IMR-90 (cell line): ENCODE measurements at regions not wholly inside any gene's neighbourhood (a gene's known extent, or its start where the extent isn't known, plus 50 kb on each side); places are given as distances from the start of the nearest gene placed in this dataset.

ENCODE experiments used
- ATAC-seq: fragments of 200-7000 bp; cut with Tn5 transposase; 2 replicates; pipeline ENCODE4 v1.9.1; 2020; ENCODE audit warnings: low read depth, mild to moderate bottlenecking, moderate library complexity
- BruUV-seq: library from RNA; stranded (reverse); fragments of 400-500 nt; replicated peaks from 2 replicates; lab custom pipeline; 2021; lab: Mats Ljungman, UMichigan
- CTCF ChIA-PET: fragments of 300-600 bp; formaldehyde crosslinking; extraction: SDS; loops from one replicate; lab custom pipeline; 2021; ENCODE audit warnings: antibody characterized with exemption; lab: Yijun Ruan, JAX
- POLR2A ChIA-PET: fragments of 300-600 bp; sonication (Branson Sonifier 250); formaldehyde crosslinking; loops from one replicate; lab custom pipeline; 2022; ENCODE audit warnings: antibody characterized with exemption; ENCODE audit not compliant: unreplicated experiment; lab: Charles Lee
- DNase-seq: peaks from one replicate; pipeline ENCODE4 v3.0.0; 2013
- H2AFZ ChIP-seq: replicated peaks from 2 replicates; pipeline ENCODE3; 2013; ENCODE audit warnings: low read length, mild to moderate bottlenecking; ENCODE audit not compliant: poor library complexity
- H2AK5ac ChIP-seq: 2 replicates; pipeline ENCODE4 v1.6.1; 2013; ENCODE audit warnings: low read depth, low read length, inconsistent platforms
- H2AK9ac ChIP-seq: replicated peaks from 2 replicates; pipeline ENCODE3; 2013; ENCODE audit warnings: mild to moderate bottlenecking, low read depth, low read length, moderate library complexity; ENCODE audit not compliant: poor library complexity
- H2BK120ac ChIP-seq: 2 replicates; pipeline ENCODE4 v1.6.1; 2013; ENCODE audit warnings: low read depth, low read length, inconsistent platforms
- H2BK15ac ChIP-seq: 3 replicates; pipeline ENCODE4 v1.6.1; 2013; ENCODE audit warnings: low read depth, low read length, inconsistent platforms
- H2BK20ac ChIP-seq: 2 replicates; pipeline ENCODE4 v1.6.1; 2013; ENCODE audit warnings: low read depth, mild to moderate bottlenecking, inconsistent platforms, low read length, moderate library complexity
- H2BK5ac ChIP-seq: 2 replicates; pipeline ENCODE4 v1.6.1; 2013; ENCODE audit warnings: mild to moderate bottlenecking, low read depth, low read length, inconsistent platforms; ENCODE audit not compliant: poor library complexity, severe bottlenecking
- H3K14ac ChIP-seq: replicated peaks from 2 replicates; pipeline ENCODE4 v1.6.1; 2013; ENCODE audit warnings: low read depth, low read length, inconsistent platforms
- H3K18ac ChIP-seq: 2 replicates; pipeline ENCODE4 v1.6.1; 2013; ENCODE audit warnings: low read depth, low read length, control low read depth
- H3K23ac ChIP-seq: 2 replicates; pipeline ENCODE4 v1.6.1; 2013; ENCODE audit warnings: low read depth, low read length, inconsistent platforms
- H3K27ac ChIP-seq: 2 replicates; pipeline ENCODE4 v1.5.1; 2013; ENCODE audit warnings: mild to moderate bottlenecking, control low read depth, low read length; ENCODE audit not compliant: insufficient read depth
- H3K27me3 ChIP-seq: 2 replicates; pipeline ENCODE4 v1.6.1; 2013; ENCODE audit warnings: low read length; ENCODE audit not compliant: control insufficient read depth, insufficient read depth
- H3K36me3 ChIP-seq: 2 replicates; pipeline ENCODE4 v1.6.1; 2013; ENCODE audit warnings: low read length, mixed read lengths; ENCODE audit not compliant: control insufficient read depth, insufficient read depth
- H3K4ac ChIP-seq: 2 replicates; pipeline ENCODE4 v1.6.1; 2013; ENCODE audit warnings: low read depth, low read length, inconsistent platforms
- H3K4me1 ChIP-seq: 2 replicates; pipeline ENCODE4 v1.6.1; 2013; ENCODE audit warnings: low read length, mixed read lengths; ENCODE audit not compliant: control insufficient read depth, insufficient read depth
- H3K4me2 ChIP-seq: 2 replicates; pipeline ENCODE4 v1.6.1; 2013; ENCODE audit warnings: low read depth, mild to moderate bottlenecking, control low read depth, low read length, moderate library complexity
- H3K4me3 ChIP-seq: 2 replicates; pipeline ENCODE4 v1.5.1; 2013; ENCODE audit warnings: low read depth, mild to moderate bottlenecking, control low read depth, low read length, moderate library complexity; ENCODE audit not compliant: insufficient read depth
- H3K56ac ChIP-seq: 2 replicates; pipeline ENCODE4 v1.6.1; 2013; ENCODE audit warnings: low read length, inconsistent platforms; ENCODE audit not compliant: insufficient read depth; ENCODE audit errors: extremely low read depth
- H3K79me1 ChIP-seq, 2 experiments: 2 replicates each; pipeline ENCODE4 v1.6.1; 2013; ENCODE audit warnings: low read length in 2 of 2, inconsistent platforms in 1 of 2, low read depth in 1 of 2
- H3K9ac ChIP-seq: 2 replicates; pipeline ENCODE4 v1.6.1; 2013; ENCODE audit warnings: low read depth, low read length, control low read depth
- H3K9me1 ChIP-seq: 2 replicates; pipeline ENCODE4 v1.6.1; 2013; ENCODE audit warnings: low read length, inconsistent platforms; ENCODE audit not compliant: insufficient read depth
- H3K9me3 ChIP-seq: 2 replicates; pipeline ENCODE4 v1.6.1; 2013; ENCODE audit warnings: low read length; ENCODE audit not compliant: control insufficient read depth, insufficient read depth
- H4K20me1 ChIP-seq: 2 replicates; pipeline ENCODE4 v1.6.1; 2013; ENCODE audit warnings: low read length, inconsistent platforms; ENCODE audit not compliant: insufficient read depth
- H4K5ac ChIP-seq: 2 replicates; pipeline ENCODE4 v1.6.1; 2013; ENCODE audit warnings: mild to moderate bottlenecking, low read depth, low read length, control low read depth
- H4K8ac ChIP-seq, 2 experiments: 2 replicates each; pipeline ENCODE4 v1.6.1; 2013; ENCODE audit warnings: low read depth in 2 of 2, low read length in 2 of 2, control low read depth in 1 of 2, inconsistent platforms in 1 of 2
- H4K91ac ChIP-seq: 2 replicates; pipeline ENCODE4 v1.6.1; 2013; ENCODE audit warnings: low read depth, low read length, inconsistent platforms; ENCODE audit not compliant: insufficient read depth
- BHLHE40 ChIP-seq: fragments of 150-350 bp; IDR thresholded peaks from 2 replicates; pipeline ENCODE4 v1.6.1; 2016; ENCODE audit warnings: mild to moderate bottlenecking, low read depth, low read length
- CEBPB ChIP-seq: IDR thresholded peaks from 2 replicates; pipeline ENCODE4 v1.6.1; 2012; ENCODE audit warnings: low read depth, low read length, improper control_type of control experiment
- CHD1 ChIP-seq: IDR thresholded peaks from 2 replicates; pipeline ENCODE4 v1.6.1; 2012; ENCODE audit warnings: low read depth, low read length, improper control_type of control experiment
- FOS ChIP-seq: fragments of 150-350 bp; IDR thresholded peaks from 2 replicates; pipeline ENCODE4 v1.6.1; 2016; ENCODE audit warnings: low read depth, low read length
- MAZ ChIP-seq: IDR thresholded peaks from 2 replicates; pipeline ENCODE4 v1.6.1; 2012; ENCODE audit warnings: low read depth, mild to moderate bottlenecking, low read length, improper control_type of control experiment, moderate library complexity, borderline replicate concordance
- MXI1 ChIP-seq: IDR thresholded peaks from 2 replicates; pipeline ENCODE4 v1.6.1; 2012; ENCODE audit warnings: low read depth, mild to moderate bottlenecking, low read length, moderate library complexity, borderline replicate concordance
- NFE2L2 ChIP-seq: fragments of 150-350 bp; IDR thresholded peaks from 2 replicates; pipeline ENCODE4 v1.6.1; 2016; ENCODE audit warnings: low read depth, mild to moderate bottlenecking, low read length
- POLR2A ChIP-seq: IDR thresholded peaks from 2 replicates; pipeline ENCODE4 v1.6.1; 2012; ENCODE audit warnings: mild to moderate bottlenecking, low read depth, low read length
- RAD21 ChIP-seq: IDR thresholded peaks from 2 replicates; pipeline ENCODE4 v1.6.1; 2012; ENCODE audit warnings: low read length, improper control_type of control experiment
- RCOR1 ChIP-seq: IDR thresholded peaks from 2 replicates; pipeline ENCODE4 v1.6.1; 2012; ENCODE audit warnings: mild to moderate bottlenecking, low read length, improper control_type of control experiment; ENCODE audit not compliant: insufficient replicate concordance
- RFX5 ChIP-seq: IDR thresholded peaks from 2 replicates; pipeline ENCODE4 v1.8.0; 2012; ENCODE audit warnings: low read depth, mild to moderate bottlenecking, low read length, moderate library complexity
- SMC3 ChIP-seq: fragments of 150-350 bp; IDR thresholded peaks from 2 replicates; pipeline ENCODE4 v1.6.1; 2016; ENCODE audit warnings: low read depth, mild to moderate bottlenecking, antibody characterized with exemption, low read length, moderate library complexity
- dilution Hi-C: fragments of 300-500 bp; cut with HindIII; formaldehyde crosslinking; loops from one replicate; pipeline ENCODE4 v1.14.3; 2018; ENCODE audit warnings: low sequenced_read_pairs; ENCODE audit not compliant: unreplicated experiment
- in situ Hi-C: fragments of 300-500 bp; cut with MboI; formaldehyde crosslinking; loops from 3 replicates; pipeline ENCODE4 v1.14.3; 2019; ENCODE audit warnings: low sequenced_read_pairs, inconsistent platforms, mixed read lengths
- intact Hi-C: fragments of 100-400 bp; cut with micrococcal nuclease; formaldehyde crosslinking; loops from 2 replicates; pipeline ENCODE4 v1.10.0; 2022
- TF ChIP-seq, protein P1 (sequence below): conservative IDR thresholded peaks from 2 replicates; pipeline ENCODE4 v1.5.1; 2012; ENCODE audit warnings: mild to moderate bottlenecking, low read depth, low read length, improper control_type of control experiment
- TF ChIP-seq, protein P2 (sequence below): fragments of 150-350 bp; IDR thresholded peaks from 2 replicates; pipeline ENCODE4 v1.6.1; 2016; ENCODE audit warnings: low read depth, mild to moderate bottlenecking, low read length, moderate library complexity, borderline replicate concordance

DNA sequence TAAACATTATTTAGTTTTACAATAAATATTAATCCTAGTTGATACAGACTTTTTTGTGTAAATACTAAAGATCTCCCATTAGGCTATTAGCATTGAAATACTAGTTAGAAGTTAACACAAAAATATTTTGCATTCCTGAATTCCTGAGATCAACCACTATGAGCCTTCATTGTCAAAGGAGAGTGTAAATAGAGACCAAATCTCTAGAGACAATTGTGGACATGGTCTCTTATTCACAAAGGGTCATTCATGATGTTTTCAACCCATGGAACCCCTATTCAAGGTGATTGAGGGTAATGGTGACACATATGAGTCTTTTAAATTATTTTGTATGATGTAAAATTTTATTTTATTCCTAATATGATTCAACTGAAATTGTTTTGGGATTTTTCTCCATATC is 1454.8 kb upstream of the LRRTM3 start:
- in situ Hi-C loops (no loop called here), dilution Hi-C loops (no loop called here), intact Hi-C loops (no loop called here)
- Histone ChIP-seq H2BK20ac (no peak overlapping the region), H3K4me2 (no peak overlapping the region), H2AFZ (no peak overlapping the region), H2BK5ac (no peak overlapping the region), H4K5ac (no peak overlapping the region), H3K23ac (no peak overlapping the region), H3K4me1 (no peaks in the 10 kb centered on the region), H3K4me3 (no peak overlapping the region), H3K18ac (no peak overlapping the region), H3K36me3 (no peaks in the 10 kb centered on the region), H4K91ac (no peak overlapping the region), H2BK15ac (no peak overlapping the region), H3K14ac (no peak overlapping the region), H3K4ac (no peak overlapping the region), H3K79me1 (no peaks in the 10 kb centered on the region), H2BK120ac (no peak overlapping the region), H3K9me3 (peaks cover 6% of the 10 kb centered on the region), H3K9ac (no peak overlapping the region), H3K9me1 (no peaks in the 10 kb centered on the region), H3K27ac (no peak overlapping the region), H3K56ac (no peak overlapping the region), H3K27me3 (no peaks in the 10 kb centered on the region), H2AK9ac (no peak overlapping the region), H4K20me1 (no peaks in the 10 kb centered on the region), H2AK5ac (no peak overlapping the region), H4K8ac (no peak overlapping the region)
- DNase-seq (no peak), ATAC-seq (no peak)
- no peak for TF ChIP-seq CHD1
- no peak for TF ChIP-seq CEBPB
- TF ChIP-seq NFE2L2: no peak
- TF ChIP-seq SMC3: no peak
- TF ChIP-seq, protein P1, sequence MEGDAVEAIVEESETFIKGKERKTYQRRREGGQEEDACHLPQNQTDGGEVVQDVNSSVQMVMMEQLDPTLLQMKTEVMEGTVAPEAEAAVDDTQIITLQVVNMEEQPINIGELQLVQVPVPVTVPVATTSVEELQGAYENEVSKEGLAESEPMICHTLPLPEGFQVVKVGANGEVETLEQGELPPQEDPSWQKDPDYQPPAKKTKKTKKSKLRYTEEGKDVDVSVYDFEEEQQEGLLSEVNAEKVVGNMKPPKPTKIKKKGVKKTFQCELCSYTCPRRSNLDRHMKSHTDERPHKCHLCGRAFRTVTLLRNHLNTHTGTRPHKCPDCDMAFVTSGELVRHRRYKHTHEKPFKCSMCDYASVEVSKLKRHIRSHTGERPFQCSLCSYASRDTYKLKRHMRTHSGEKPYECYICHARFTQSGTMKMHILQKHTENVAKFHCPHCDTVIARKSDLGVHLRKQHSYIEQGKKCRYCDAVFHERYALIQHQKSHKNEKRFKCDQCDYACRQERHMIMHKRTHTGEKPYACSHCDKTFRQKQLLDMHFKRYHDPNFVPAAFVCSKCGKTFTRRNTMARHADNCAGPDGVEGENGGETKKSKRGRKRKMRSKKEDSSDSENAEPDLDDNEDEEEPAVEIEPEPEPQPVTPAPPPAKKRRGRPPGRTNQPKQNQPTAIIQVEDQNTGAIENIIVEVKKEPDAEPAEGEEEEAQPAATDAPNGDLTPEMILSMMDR: no peak
- TF ChIP-seq, protein P2, sequence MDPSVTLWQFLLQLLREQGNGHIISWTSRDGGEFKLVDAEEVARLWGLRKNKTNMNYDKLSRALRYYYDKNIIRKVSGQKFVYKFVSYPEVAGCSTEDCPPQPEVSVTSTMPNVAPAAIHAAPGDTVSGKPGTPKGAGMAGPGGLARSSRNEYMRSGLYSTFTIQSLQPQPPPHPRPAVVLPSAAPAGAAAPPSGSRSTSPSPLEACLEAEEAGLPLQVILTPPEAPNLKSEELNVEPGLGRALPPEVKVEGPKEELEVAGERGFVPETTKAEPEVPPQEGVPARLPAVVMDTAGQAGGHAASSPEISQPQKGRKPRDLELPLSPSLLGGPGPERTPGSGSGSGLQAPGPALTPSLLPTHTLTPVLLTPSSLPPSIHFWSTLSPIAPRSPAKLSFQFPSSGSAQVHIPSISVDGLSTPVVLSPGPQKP: no peak
- no peak for TF ChIP-seq RFX5
- TF ChIP-seq RCOR1: no peak
- no peak for TF ChIP-seq FOS
- TF ChIP-seq MXI1: no peak
- TF ChIP-seq RAD21: no peak
- no peak for TF ChIP-seq BHLHE40
- no peak for TF ChIP-seq MAZ
- TF ChIP-seq POLR2A: no peak
- BruUV-seq: no TSS peak
- ChIA-PET POLR2A (no interaction called here), CTCF (interaction anchor here (0.6 kb wide), 1 partner anchor 17 kb away, joined by 3 read pairs; no protein-coding TSS in a partner anchor)
